Mammary epithelial cell (primary cell): ENCODE measurements at regions not wholly inside any gene's neighbourhood (a gene's known extent, or its start where the extent isn't known, plus 50 kb on each side); places are given as distances from the start of the nearest gene placed in this dataset.

Source experiments
- EZH2 ChIP-seq: IDR thresholded peaks from 2 replicates; pipeline ENCODE4 v1.6.1; 2012; ENCODE audit warnings: low read length, inconsistent platforms, borderline replicate concordance
- TF ChIP-seq, protein P1 (sequence below), 2 donors: IDR thresholded peaks in 1 of 2; conservative IDR thresholded peaks in 1 of 2; 2 replicates each; pipeline ENCODE4 v1.5.1; 2011 to 2012; ENCODE audit warnings: inconsistent platforms in 2 of 2, low read length in 2 of 2, mild to moderate bottlenecking in 2 of 2, control low read depth in 1 of 2, low read depth in 1 of 2; ENCODE audit not compliant: insufficient read depth in 1 of 2; ENCODE audit errors: extremely low read depth in 1 of 2

DNA sequence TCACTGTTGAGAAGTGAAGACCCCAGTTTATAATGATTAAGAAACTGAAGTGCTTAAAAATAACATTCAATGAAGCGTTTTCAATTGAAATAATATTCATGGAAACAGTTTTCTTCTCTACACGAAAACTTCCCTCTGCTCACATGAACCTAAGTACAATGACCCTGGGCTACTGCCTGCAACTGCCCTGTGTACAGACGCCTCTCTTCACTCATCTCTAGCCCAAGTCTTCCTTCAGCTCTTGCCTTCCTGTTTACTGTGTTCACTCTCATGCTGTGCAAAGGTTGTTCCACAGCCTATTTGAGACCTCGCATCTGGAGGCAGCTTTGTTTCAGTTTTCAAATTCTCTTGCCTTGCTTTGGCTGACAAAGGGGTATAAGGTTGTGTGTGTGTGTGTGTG is 100.8 kb downstream of the GRIN2B start:
- TF ChIP-seq EZH2 = no peak
- TF ChIP-seq, protein P1, sequence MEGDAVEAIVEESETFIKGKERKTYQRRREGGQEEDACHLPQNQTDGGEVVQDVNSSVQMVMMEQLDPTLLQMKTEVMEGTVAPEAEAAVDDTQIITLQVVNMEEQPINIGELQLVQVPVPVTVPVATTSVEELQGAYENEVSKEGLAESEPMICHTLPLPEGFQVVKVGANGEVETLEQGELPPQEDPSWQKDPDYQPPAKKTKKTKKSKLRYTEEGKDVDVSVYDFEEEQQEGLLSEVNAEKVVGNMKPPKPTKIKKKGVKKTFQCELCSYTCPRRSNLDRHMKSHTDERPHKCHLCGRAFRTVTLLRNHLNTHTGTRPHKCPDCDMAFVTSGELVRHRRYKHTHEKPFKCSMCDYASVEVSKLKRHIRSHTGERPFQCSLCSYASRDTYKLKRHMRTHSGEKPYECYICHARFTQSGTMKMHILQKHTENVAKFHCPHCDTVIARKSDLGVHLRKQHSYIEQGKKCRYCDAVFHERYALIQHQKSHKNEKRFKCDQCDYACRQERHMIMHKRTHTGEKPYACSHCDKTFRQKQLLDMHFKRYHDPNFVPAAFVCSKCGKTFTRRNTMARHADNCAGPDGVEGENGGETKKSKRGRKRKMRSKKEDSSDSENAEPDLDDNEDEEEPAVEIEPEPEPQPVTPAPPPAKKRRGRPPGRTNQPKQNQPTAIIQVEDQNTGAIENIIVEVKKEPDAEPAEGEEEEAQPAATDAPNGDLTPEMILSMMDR (conservative IDR thresholded peaks at IDR 0.05 in 1 of 2, IDR thresholded peaks at IDR 0.05 in 1 of 2; ENCODE audit: extremely low read depth in 1 of 2, insufficient read depth in 1 of 2, low read depth in 1 of 2, low read length in 2 of 2) = no peak
